PC-3 (cell line): ENCODE measurements at regions not wholly inside any gene's neighbourhood (a gene's known extent, or its start where the extent isn't known, plus 50 kb on each side); places are given as distances from the start of the nearest gene placed in this dataset.

Experiments used
- ATAC-seq: fragments of 200-7000 bp; cut with Tn5 transposase; 2 replicates; pipeline ENCODE4 v1.9.1; 2020; ENCODE audit warnings: mild to moderate bottlenecking, moderate library complexity
- BruUV-seq: library from RNA; stranded (reverse); fragments of 400-500 nt; replicated peaks from 2 replicates; lab custom pipeline; 2021; lab: Mats Ljungman, UMichigan
- CTCF ChIA-PET: fragments of 300-600 bp; sonication (Branson Sonifier 250); formaldehyde crosslinking; loops from one replicate; lab custom pipeline; 2022; ENCODE audit warnings: antibody characterized with exemption; lab: Charles Lee
- POLR2A ChIA-PET: fragments of 300-600 bp; sonication (Branson Sonifier 250); formaldehyde crosslinking; loops from one replicate; lab custom pipeline; 2022; ENCODE audit warnings: antibody characterized with exemption; ENCODE audit not compliant: unreplicated experiment; lab: Charles Lee
- DNase-seq: peaks from one replicate; pipeline ENCODE4 v3.0.0-alpha.2; 2015
- H2AFZ ChIP-seq: fragments of 300-600 bp; sonication (generic); 2 replicates; pipeline ENCODE4 v1.6.0; 2016; ENCODE audit warnings: antibody characterized with exemption, low read length
- H3F3A ChIP-seq: fragments of 300-600 bp; sonication (generic); one replicate; pipeline ENCODE4 v1.6.0; 2017; ENCODE audit warnings: antibody characterized with exemption, low read length, control low read depth, mild to moderate bottlenecking; ENCODE audit not compliant: unreplicated experiment
- H3K27ac ChIP-seq: fragments of 300-600 bp; sonication (generic); 2 replicates; pipeline ENCODE4 v1.5.1; 2016; ENCODE audit warnings: mild to moderate bottlenecking, low read length
- H3K27me3 ChIP-seq: fragments of 300-600 bp; sonication (generic); 2 replicates; pipeline ENCODE4 v1.6.1; 2016; ENCODE audit warnings: low read length, mixed read lengths
- H3K36me3 ChIP-seq: fragments of 300-600 bp; sonication (generic); 2 replicates; pipeline ENCODE4 v1.6.1; 2016; ENCODE audit warnings: low read depth, mixed run types, low read length, mixed read lengths
- H3K4me1 ChIP-seq: fragments of 300-600 bp; sonication (generic); 2 replicates; pipeline ENCODE4 v1.5.1; 2016; ENCODE audit warnings: low read length; ENCODE audit not compliant: insufficient read depth
- H3K4me2 ChIP-seq: fragments of 300-600 bp; sonication (generic); 2 replicates; pipeline ENCODE4 v1.6.0; 2016; ENCODE audit warnings: low read length
- H3K4me3 ChIP-seq: fragments of 300-600 bp; sonication (generic); 2 replicates; pipeline ENCODE4 v1.5.1; 2016; ENCODE audit warnings: mild to moderate bottlenecking, low read length, mixed read lengths
- H3K79me2 ChIP-seq: fragments of 300-600 bp; sonication (generic); 2 replicates; pipeline ENCODE4 v1.6.1; 2017; ENCODE audit warnings: low read length, mixed read lengths
- H3K9ac ChIP-seq: fragments of 300-600 bp; sonication (generic); 2 replicates; pipeline ENCODE4 v1.6.0; 2016; ENCODE audit warnings: mild to moderate bottlenecking, low read length
- H3K9me2 ChIP-seq: fragments of 300-600 bp; sonication (generic); replicated peaks from 2 replicates; pipeline ENCODE4 v1.6.1; 2016; ENCODE audit warnings: mixed run types, low read length, mixed read lengths
- H3K9me3 ChIP-seq: fragments of 300-600 bp; sonication (generic); 2 replicates; pipeline ENCODE4 v1.6.1; 2016; ENCODE audit warnings: low read length, mixed read lengths
- H4K20me1 ChIP-seq: fragments of 300-600 bp; sonication (generic); 2 replicates; pipeline ENCODE4 v1.6.1; 2016; ENCODE audit warnings: low read length, mixed read lengths
- EZH2 ChIP-seq: fragments of 300-600 bp; sonication (generic); IDR thresholded peaks from one replicate; pipeline ENCODE4 v1.6.1; 2017; ENCODE audit warnings: antibody characterized with exemption, mild to moderate bottlenecking, low read length; ENCODE audit not compliant: unreplicated experiment
- EZH2phosphoT487 ChIP-seq: fragments of 300-600 bp; sonication (generic); IDR thresholded peaks from 2 replicates; pipeline ENCODE4 v1.6.1; 2018; ENCODE audit warnings: mild to moderate bottlenecking, antibody characterized with exemption, low read length, borderline replicate concordance
- intact Hi-C: fragments of 100-400 bp; cut with micrococcal nuclease; formaldehyde crosslinking; loops from 2 replicates; pipeline ENCODE4 v1.9.0; 2023
- TF ChIP-seq, protein P1 (sequence below): fragments of 300-600 bp; sonication (generic); conservative IDR thresholded peaks from 2 replicates; pipeline ENCODE4 v1.5.1; 2017; ENCODE audit warnings: antibody characterized with exemption, low read depth, mild to moderate bottlenecking, low read length

DNA sequence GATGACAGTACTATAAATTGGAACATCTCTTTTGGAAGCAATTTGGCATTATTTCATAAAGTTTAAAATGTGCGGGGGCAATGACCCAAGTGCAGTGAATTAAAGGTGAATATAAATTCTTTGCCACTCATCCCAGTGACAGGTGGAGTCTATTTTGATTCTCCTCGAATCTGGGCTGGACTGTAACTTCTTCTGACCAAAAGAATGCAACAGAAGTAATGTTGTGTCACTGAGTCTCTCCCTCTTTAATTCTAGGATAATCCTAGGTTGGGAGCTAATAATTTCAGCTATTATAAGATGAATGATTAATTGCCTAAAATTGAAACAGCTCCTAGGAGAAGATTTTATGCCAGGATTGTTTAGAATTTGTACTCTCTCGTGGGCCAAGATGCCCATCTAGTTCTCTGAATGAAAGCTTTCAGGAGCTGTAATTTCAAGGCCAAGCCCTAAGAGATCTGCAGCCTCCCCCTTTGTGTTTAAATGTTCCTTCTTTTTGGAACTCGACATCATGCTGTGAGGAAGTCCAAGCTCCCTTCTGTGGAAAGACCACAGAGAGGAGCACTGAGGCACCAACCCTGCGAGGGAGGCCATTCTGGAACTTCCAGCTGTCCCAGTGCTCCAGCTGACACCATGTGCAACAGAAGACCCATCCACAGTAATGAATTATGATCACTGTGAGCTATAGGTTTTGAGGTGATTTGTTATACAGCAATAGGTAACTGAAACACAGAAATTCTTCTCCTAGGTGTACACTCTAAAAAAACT is 208.1 kb downstream of the COPRS start:
- TF ChIP-seq EZH2phosphoT487 (no peak), EZH2 (no peak)
- TF ChIP-seq, protein P1, sequence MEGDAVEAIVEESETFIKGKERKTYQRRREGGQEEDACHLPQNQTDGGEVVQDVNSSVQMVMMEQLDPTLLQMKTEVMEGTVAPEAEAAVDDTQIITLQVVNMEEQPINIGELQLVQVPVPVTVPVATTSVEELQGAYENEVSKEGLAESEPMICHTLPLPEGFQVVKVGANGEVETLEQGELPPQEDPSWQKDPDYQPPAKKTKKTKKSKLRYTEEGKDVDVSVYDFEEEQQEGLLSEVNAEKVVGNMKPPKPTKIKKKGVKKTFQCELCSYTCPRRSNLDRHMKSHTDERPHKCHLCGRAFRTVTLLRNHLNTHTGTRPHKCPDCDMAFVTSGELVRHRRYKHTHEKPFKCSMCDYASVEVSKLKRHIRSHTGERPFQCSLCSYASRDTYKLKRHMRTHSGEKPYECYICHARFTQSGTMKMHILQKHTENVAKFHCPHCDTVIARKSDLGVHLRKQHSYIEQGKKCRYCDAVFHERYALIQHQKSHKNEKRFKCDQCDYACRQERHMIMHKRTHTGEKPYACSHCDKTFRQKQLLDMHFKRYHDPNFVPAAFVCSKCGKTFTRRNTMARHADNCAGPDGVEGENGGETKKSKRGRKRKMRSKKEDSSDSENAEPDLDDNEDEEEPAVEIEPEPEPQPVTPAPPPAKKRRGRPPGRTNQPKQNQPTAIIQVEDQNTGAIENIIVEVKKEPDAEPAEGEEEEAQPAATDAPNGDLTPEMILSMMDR = no peak
- no TSS peak for BruUV-seq
- H3K27me3 ChIP-seq = no peaks in the 10 kb centered on the region
- CTCF ChIA-PET = no interaction called here
- H3F3A ChIP-seq = no peaks in the 10 kb centered on the region
- no peak overlapping the region for H2AFZ ChIP-seq
- no peaks in the 10 kb centered on the region for H3K79me2 ChIP-seq
- H3K4me1 ChIP-seq = peaks cover 5% of the 10 kb centered on the region
- POLR2A ChIA-PET = no interaction called here
- ATAC-seq (no peak), DNase-seq (no peak)
- H3K9me2 ChIP-seq = no peaks in the 10 kb centered on the region
- H3K9ac ChIP-seq = no peak overlapping the region
- H4K20me1 ChIP-seq = no peaks in the 10 kb centered on the region
- no peak overlapping the region for H3K4me3 ChIP-seq
- H3K9me3 ChIP-seq = no peaks in the 10 kb centered on the region
- no peak overlapping the region for H3K27ac ChIP-seq
- H3K36me3 ChIP-seq = no peaks in the 10 kb centered on the region
- H3K4me2 ChIP-seq = no peak overlapping the region
- intact Hi-C loops = no loop called here

DNA sequence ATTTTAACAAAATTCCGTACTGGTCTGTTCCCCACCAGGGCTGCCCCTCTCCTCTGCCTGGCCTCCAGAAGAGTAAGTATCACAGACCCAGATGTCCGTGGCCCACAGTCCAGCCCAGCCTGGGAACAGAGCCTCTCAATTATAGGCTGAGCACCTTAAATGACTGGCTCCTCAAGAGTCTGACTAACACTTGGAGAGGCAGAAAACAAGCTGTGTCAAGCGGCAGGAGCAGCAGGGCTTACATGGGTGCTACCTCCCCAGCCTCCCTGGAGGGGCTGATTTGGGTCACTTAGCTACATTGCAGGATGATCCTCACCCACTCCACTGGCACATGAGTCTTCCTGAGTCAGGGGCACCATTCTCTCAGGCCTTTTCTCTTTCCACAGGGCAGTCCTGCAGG is 209.7 kb downstream of the COPRS start:
- no peaks in the 10 kb centered on the region for H3K79me2 ChIP-seq
- CTCF ChIA-PET = no interaction called here
- ATAC-seq = no peak

DNA sequence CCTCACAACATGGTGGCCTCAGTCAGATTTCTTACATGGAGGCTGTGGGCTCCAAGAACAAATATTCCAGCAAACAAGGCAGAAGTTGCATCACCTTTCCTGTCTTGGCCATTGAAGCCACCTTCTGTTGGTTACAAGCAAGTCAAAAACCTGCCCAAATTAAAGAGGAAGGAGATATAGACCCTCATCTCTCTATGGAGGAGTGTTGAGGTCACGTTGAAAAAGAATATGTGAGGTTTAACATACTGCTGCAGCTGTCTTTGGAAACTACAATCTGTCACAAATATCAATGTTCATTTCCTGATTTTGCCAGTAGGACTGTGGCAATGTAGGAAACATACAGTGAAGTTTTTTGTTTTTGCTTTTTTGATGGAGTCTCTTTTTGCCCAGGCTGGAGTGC is 211.4 kb downstream of the COPRS start:
- no peaks in the 10 kb centered on the region for H3K79me2 ChIP-seq
- no peaks in the 10 kb centered on the region for H3K36me3 ChIP-seq
- H3F3A ChIP-seq = no peaks in the 10 kb centered on the region
- H3K27ac ChIP-seq = no peak overlapping the region
- intact Hi-C loops = no loop called here
- CTCF ChIA-PET = no interaction called here
- no peaks in the 10 kb centered on the region for H3K9me2 ChIP-seq
- H3K9ac ChIP-seq = no peak overlapping the region
- no peak for ATAC-seq
- no peak overlapping the region for H3K4me3 ChIP-seq
- POLR2A ChIA-PET = no interaction called here
- DNase-seq = no peak
- no peak overlapping the region for H2AFZ ChIP-seq
- TF ChIP-seq EZH2 (no peak), EZH2phosphoT487 (no peak)
- TF ChIP-seq, protein P1 = no peak
- no peaks in the 10 kb centered on the region for H3K4me1 ChIP-seq
- no TSS peak for BruUV-seq
- H3K4me2 ChIP-seq = no peak overlapping the region
- no peaks in the 10 kb centered on the region for H4K20me1 ChIP-seq
- H3K9me3 ChIP-seq = no peaks in the 10 kb centered on the region
- H3K27me3 ChIP-seq = no peaks in the 10 kb centered on the region

More for the DNA sequence above, 209.7 kb downstream of the COPRS start:
- Histone ChIP-seq H3K27ac (no peak overlapping the region), H3K4me3 (no peak overlapping the region), H3K27me3 (no peaks in the 10 kb centered on the region), H3K4me1 (no peaks in the 10 kb centered on the region), H4K20me1 (no peaks in the 10 kb centered on the region), H3K9ac (no peak overlapping the region), H3F3A (no peaks in the 10 kb centered on the region), H3K4me2 (no peak overlapping the region), H3K9me2 (no peaks in the 10 kb centered on the region), H2AFZ (no peak overlapping the region), H3K9me3 (no peaks in the 10 kb centered on the region), H3K36me3 (no peaks in the 10 kb centered on the region)
- no peak for TF ChIP-seq EZH2
- TF ChIP-seq, protein P1 = no peak
- no peak for TF ChIP-seq EZH2phosphoT487
- POLR2A ChIA-PET = no interaction called here
- BruUV-seq = no TSS peak
- intact Hi-C loops = no loop called here
- no peak for DNase-seq
